ENCODE measurements at regions not wholly inside any gene's neighbourhood (a gene's known extent, or its start where the extent isn't known, plus 50 kb on each side); places are given as distances from the start of the nearest gene placed in this dataset.

DNA sequence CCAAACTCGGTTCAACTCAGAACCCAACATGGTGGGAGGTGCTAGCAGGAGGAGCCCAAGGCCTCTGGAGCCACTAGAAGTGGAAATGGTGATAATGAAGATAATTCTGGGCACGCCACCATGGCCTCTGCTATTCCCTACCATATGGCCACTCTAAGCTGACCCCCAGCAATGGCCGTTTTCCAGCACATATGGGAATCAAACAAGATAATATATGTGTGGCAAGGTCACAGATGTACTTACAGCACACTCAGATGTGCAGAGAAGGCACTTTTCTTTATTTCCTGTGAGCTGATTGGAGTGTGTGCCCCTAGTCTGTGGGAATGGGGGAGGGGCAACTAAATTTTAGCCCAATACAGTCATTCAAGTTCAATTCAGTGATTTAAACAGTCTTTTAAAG is 153.4 kb upstream of the LRFN2 start:
- no peak overlapping the region for H3K4me3 Mint-ChIP-seq
- POLR2A ChIA-PET = no interaction called here
- no peaks in the 10 kb centered on the region for H3K36me3 Mint-ChIP-seq (ENCODE audit: low read depth)
- DNase-seq (no peak), ATAC-seq (ENCODE audit: low read depth) (no peak)
- TF ChIP-seq CTCF (IDR thresholded peaks at IDR 0.05) = no peak
- H3K27me3 Mint-ChIP-seq = peaks cover 18% of the 10 kb centered on the region
- intact Hi-C loops (cut with micrococcal nuclease) = no loop called here
- H3K4me1 Mint-ChIP-seq = no peaks in the 10 kb centered on the region
- CTCF ChIA-PET = no interaction called here
- H3K9me3 Mint-ChIP-seq = no peaks in the 10 kb centered on the region
- no peak overlapping the region for H3K27ac Mint-ChIP-seq

- Mint-ChIP-seq H3K9me3 (no peaks in the 10 kb centered on the region), H3K36me3 (ENCODE audit: low read depth) (no peaks in the 10 kb centered on the region), H3K27me3 (peaks cover 19% of the 10 kb centered on the region), H3K4me3 (no peak overlapping the region), H3K4me1 (peaks cover 4% of the 10 kb centered on the region), H3K27ac (no peak overlapping the region)
- DNase-seq (no peak), ATAC-seq (ENCODE audit: low read depth) (no peak)
- ChIA-PET CTCF (no interaction called here), POLR2A (no interaction called here)
- no peak for TF ChIP-seq CTCF (IDR thresholded peaks at IDR 0.05)
- intact Hi-C loops (cut with micrococcal nuclease) = no loop called here
Measured at GRCh38 chr6:40738551-40739193, 151.5 kb upstream of the LRFN2 start.

DNA sequence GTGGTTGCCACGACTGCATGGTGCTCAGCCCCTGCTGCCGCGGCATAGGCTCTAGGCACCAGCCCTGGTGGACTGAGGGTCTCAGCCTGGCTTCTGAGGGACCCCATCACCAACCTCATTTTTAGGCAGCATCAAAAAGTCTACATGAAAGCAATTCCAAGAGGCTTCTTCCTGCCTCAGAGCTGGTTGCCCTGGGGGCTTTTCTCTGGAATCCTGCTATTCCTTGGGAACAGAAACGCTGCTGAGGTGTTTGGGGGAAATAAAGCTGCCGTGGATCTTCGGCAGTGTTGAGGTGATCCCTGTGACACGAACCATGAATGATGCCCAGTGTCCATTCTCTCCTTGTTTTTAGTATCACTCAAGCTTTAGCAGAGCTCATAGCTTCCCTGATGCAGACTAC is 148.4 kb upstream of the LRFN2 start:
- ChIA-PET POLR2A (no interaction called here), CTCF (no interaction called here)
- peaks cover 8% of the 10 kb centered on the region for H3K27me3 Mint-ChIP-seq
- no peaks in the 10 kb centered on the region for H3K36me3 Mint-ChIP-seq (ENCODE audit: low read depth)
- H3K4me1 Mint-ChIP-seq = peaks cover 5% of the 10 kb centered on the region
- DNase-seq (no peak), ATAC-seq (ENCODE audit: low read depth) (no peak)
- no peak overlapping the region for H3K4me3 Mint-ChIP-seq
- no peak for TF ChIP-seq CTCF (IDR thresholded peaks at IDR 0.05)
- no peaks in the 10 kb centered on the region for H3K9me3 Mint-ChIP-seq
- intact Hi-C loops (cut with micrococcal nuclease) = no loop called here
- no peak overlapping the region for H3K27ac Mint-ChIP-seq

GRCh38 chr6:40735121-40735520 is 148.0 kb upstream of the LRFN2 start:
- no peaks in the 10 kb centered on the region for H3K9me3 Mint-ChIP-seq

GRCh38 chr6:40734607-40735006 is 147.4 kb upstream of the LRFN2 start:
- Mint-ChIP-seq H3K27me3 (peaks cover 10% of the 10 kb centered on the region), H3K27ac (no peak overlapping the region), H3K9me3 (no peaks in the 10 kb centered on the region), H3K4me1 (peaks cover 5% of the 10 kb centered on the region), H3K4me3 (no peak overlapping the region), H3K36me3 (ENCODE audit: low read depth) (no peaks in the 10 kb centered on the region)
- CTCF ChIA-PET = no interaction called here
- TF ChIP-seq CTCF (IDR thresholded peaks at IDR 0.05) = no peak
- POLR2A ChIA-PET = no interaction called here
- intact Hi-C loops (cut with micrococcal nuclease) = no loop called here
- DNase-seq (no peak), ATAC-seq (ENCODE audit: low read depth) (no peak)

More at GRCh38 chr6:40735121-40735520, 148.0 kb upstream of the LRFN2 start:
- H3K4me1 Mint-ChIP-seq = peaks cover 5% of the 10 kb centered on the region
- POLR2A ChIA-PET = no interaction called here
- H3K27ac Mint-ChIP-seq = no peak overlapping the region
- H3K36me3 Mint-ChIP-seq (ENCODE audit: low read depth) = no peaks in the 10 kb centered on the region
- H3K4me3 Mint-ChIP-seq = no peak overlapping the region
- ATAC-seq (ENCODE audit: low read depth) = no peak
- DNase-seq = no peak
- no peak for TF ChIP-seq CTCF (IDR thresholded peaks at IDR 0.05)
- CTCF ChIA-PET = no interaction called here
- peaks cover 8% of the 10 kb centered on the region for H3K27me3 Mint-ChIP-seq
- intact Hi-C loops (cut with micrococcal nuclease) = no loop called here
